OCI-LY1 (cell line): ENCODE measurements at regions not wholly inside any gene's neighbourhood (a gene's known extent, or its start where the extent isn't known, plus 50 kb on each side); places are given as distances from the start of the nearest gene placed in this dataset.

Experiments
- H2AFZ ChIP-seq: fragments of 200-600 bp; sonication (generic), shearing (Covaris generic); 2 replicates; pipeline ENCODE4 v1.6.0; 2014; ENCODE audit warnings: antibody characterized with exemption, mild to moderate bottlenecking, low read length
- H3F3A ChIP-seq: fragments of 200-600 bp; sonication (generic), shearing (Covaris generic); 2 replicates; pipeline ENCODE4 v1.6.0; 2014; ENCODE audit warnings: mild to moderate bottlenecking, antibody characterized with exemption, low read length, moderate library complexity; ENCODE audit not compliant: insufficient read depth
- H3K27ac ChIP-seq: fragments of 200-600 bp; sonication (generic); 2 replicates; pipeline ENCODE4 v1.5.1; 2014; ENCODE audit warnings: low read length, mixed run types, mild to moderate bottlenecking, low read depth; ENCODE audit not compliant: poor library complexity, severe bottlenecking
- H3K27me3 ChIP-seq: fragments of 200-600 bp; sonication (generic); 2 replicates; pipeline ENCODE4 v1.6.0; 2014; ENCODE audit warnings: antibody characterized with exemption, mild to moderate bottlenecking, low read length, moderate library complexity; ENCODE audit not compliant: insufficient read depth
- H3K36me3 ChIP-seq: fragments of 200-600 bp; sonication (generic); 2 replicates; pipeline ENCODE4 v1.6.1; 2014; ENCODE audit warnings: mild to moderate bottlenecking, antibody characterized with exemption, low read length, moderate library complexity, mixed read lengths; ENCODE audit not compliant: insufficient read depth
- H3K4me1 ChIP-seq: fragments of 200-600 bp; sonication (generic); 2 replicates; pipeline ENCODE4 v1.5.1; 2014; ENCODE audit warnings: mild to moderate bottlenecking, low read length, moderate library complexity; ENCODE audit not compliant: insufficient read depth, severe bottlenecking
- H3K4me2 ChIP-seq: fragments of 200-600 bp; sonication (generic), shearing (Covaris generic); 2 replicates; pipeline ENCODE4 v1.6.1; 2014; ENCODE audit warnings: low read length
- H3K4me3 ChIP-seq: fragments of 200-600 bp; sonication (generic); 2 replicates; pipeline ENCODE4 v1.5.1; 2014; ENCODE audit warnings: low read length, low read depth, mild to moderate bottlenecking, mixed read lengths; ENCODE audit not compliant: poor library complexity, severe bottlenecking
- H3K79me2 ChIP-seq: fragments of 200-600 bp; shearing (Covaris generic); 2 replicates; pipeline ENCODE4 v1.6.1; 2016; ENCODE audit warnings: mixed run types, low read length, mixed read lengths; ENCODE audit not compliant: insufficient read depth
- H3K9ac ChIP-seq: fragments of 200-600 bp; sonication (generic), shearing (Covaris generic); 2 replicates; pipeline ENCODE4 v1.6.1; 2014; ENCODE audit warnings: mild to moderate bottlenecking, low read length, mixed read lengths
- H3K9me2 ChIP-seq: fragments of 200-600 bp; sonication (generic), shearing (Covaris generic); 2 replicates; pipeline ENCODE4 v1.6.1; 2014; ENCODE audit warnings: low read depth, mild to moderate bottlenecking, low read length, mixed read lengths
- H3K9me3 ChIP-seq: fragments of 200-600 bp; shearing (Covaris generic); 2 replicates; pipeline ENCODE4 v1.6.1; 2014; ENCODE audit warnings: low read length, mixed read lengths
- H4K20me1 ChIP-seq: fragments of 200-600 bp; sonication (generic), shearing (Covaris generic); 2 replicates; pipeline ENCODE4 v1.6.0; 2016; ENCODE audit warnings: mild to moderate bottlenecking, low read length; ENCODE audit not compliant: insufficient read depth
- CTCF ChIP-seq: fragments of 200-600 bp; sonication (generic), shearing (Covaris generic); IDR thresholded peaks from 2 replicates; pipeline ENCODE4 v1.5.1; 2017; ENCODE audit warnings: mild to moderate bottlenecking, antibody characterized with exemption, low read length, moderate library complexity, mixed read lengths
- EZH2 ChIP-seq: fragments of 200-600 bp; sonication (generic), shearing (Covaris generic); IDR thresholded peaks from 2 replicates; pipeline ENCODE4 v1.8.0; 2017; ENCODE audit warnings: borderline replicate concordance, mixed run types, mild to moderate bottlenecking, antibody characterized with exemption, low read length, moderate library complexity, mixed read lengths

GRCh38 chr9:78828521-78828920 lies 531.6 kb downstream of the PSAT1 start:
- H3K4me2 ChIP-seq = no peak overlapping the region
- no peaks in the 10 kb centered on the region for H3K79me2 ChIP-seq
- no peak overlapping the region for H3K27ac ChIP-seq
- no peaks in the 10 kb centered on the region for H3F3A ChIP-seq
- no peaks in the 10 kb centered on the region for H3K4me1 ChIP-seq
- H3K4me3 ChIP-seq = no peak overlapping the region
- H3K9ac ChIP-seq = no peak overlapping the region
- H2AFZ ChIP-seq = no peak overlapping the region
- H3K9me2 ChIP-seq = no peaks in the 10 kb centered on the region
- H3K9me3 ChIP-seq = no peaks in the 10 kb centered on the region
- H3K36me3 ChIP-seq = no peaks in the 10 kb centered on the region
- TF ChIP-seq CTCF (no peak), EZH2 (no peak)
- no peaks in the 10 kb centered on the region for H4K20me1 ChIP-seq
- H3K27me3 ChIP-seq = no peaks in the 10 kb centered on the region

GRCh38 chr9:78830301-78830700 lies 533.4 kb downstream of the PSAT1 start:
- Histone ChIP-seq H3K27me3 (no peaks in the 10 kb centered on the region), H3K9me3 (no peaks in the 10 kb centered on the region), H3K4me1 (no peaks in the 10 kb centered on the region), H3K27ac (no peak overlapping the region), H3K4me3 (no peak overlapping the region), H3K9me2 (no peaks in the 10 kb centered on the region), H3K36me3 (no peaks in the 10 kb centered on the region), H3K4me2 (no peak overlapping the region), H3K9ac (no peak overlapping the region), H2AFZ (no peak overlapping the region), H4K20me1 (no peaks in the 10 kb centered on the region), H3F3A (no peaks in the 10 kb centered on the region), H3K79me2 (no peaks in the 10 kb centered on the region)
- TF ChIP-seq CTCF (no peak), EZH2 (no peak)

- TF ChIP-seq EZH2 (no peak), CTCF (no peak)
- no peak overlapping the region for H3K4me3 ChIP-seq
- H3K79me2 ChIP-seq = no peaks in the 10 kb centered on the region
- H3K4me2 ChIP-seq = no peak overlapping the region
- H3K4me1 ChIP-seq = no peaks in the 10 kb centered on the region
- no peaks in the 10 kb centered on the region for H3K36me3 ChIP-seq
- no peaks in the 10 kb centered on the region for H3K27me3 ChIP-seq
- no peaks in the 10 kb centered on the region for H4K20me1 ChIP-seq
- no peaks in the 10 kb centered on the region for H3K9me3 ChIP-seq
- H3K9me2 ChIP-seq = no peaks in the 10 kb centered on the region
- no peaks in the 10 kb centered on the region for H3F3A ChIP-seq
- H3K9ac ChIP-seq = no peak overlapping the region
- no peak overlapping the region for H2AFZ ChIP-seq
- H3K27ac ChIP-seq = no peak overlapping the region
These were observed 534.8 kb downstream of the PSAT1 start for GRCh38 chr9:78831726-78832125.
